ENCODE measurements at regions not wholly inside any gene's neighbourhood (a gene's known extent, or its start where the extent isn't known, plus 50 kb on each side); places are given as distances from the start of the nearest gene placed in this dataset.

- TF ChIP-seq POLR2A (IDR thresholded peaks at IDR 0.05): no peak
- TF ChIP-seq CTCF (IDR thresholded peaks at IDR 0.05): no peak
- no peak for TF ChIP-seq POLR2AphosphoS5 (IDR thresholded peaks at IDR 0.05)
These were observed 366.9 kb downstream of the FAM72C start for GRCh38 chr1:143604887-143605286.

Measured in suprapubic skin (tissue), 4 donors.